ENCODE measurements at regions not wholly inside any gene's neighbourhood (a gene's known extent, or its start where the extent isn't known, plus 50 kb on each side); places are given as distances from the start of the nearest gene placed in this dataset.

GRCh38 chr4:11606078-11606477 is 177.4 kb upstream of the HS3ST1 start:
- Histone ChIP-seq H2AFZ (ENCODE audit: low read depth, low read length) (no peak overlapping the region), H3K9me3 (ENCODE audit: insufficient read depth, low read length) (no peaks in the 10 kb centered on the region), H3K27me3 (ENCODE audit: low read depth, low read length) (no peaks in the 10 kb centered on the region), H3K4me2 (ENCODE audit: low read length) (no peak overlapping the region), H4K20me1 (ENCODE audit: insufficient read depth, low read length) (no peaks in the 10 kb centered on the region), H3K79me2 (ENCODE audit: low read length) (no peaks in the 10 kb centered on the region), H3K9ac (ENCODE audit: low read length) (no peak overlapping the region), H3K27ac (ENCODE audit: low read length) (no peak overlapping the region), H3K36me3 (replicated peaks; ENCODE audit: low read depth, low read length) (no peaks in the 10 kb centered on the region), H3K4me3 (ENCODE audit: low read length) (no peak overlapping the region), H3K4me1 (ENCODE audit: low read length) (peaks cover 7% of the 10 kb centered on the region)
- TF ChIP-seq EZH2phosphoT487 (IDR thresholded peaks at IDR 0.05; ENCODE audit: low read depth) = no peak
- TF ChIP-seq, protein P1, sequence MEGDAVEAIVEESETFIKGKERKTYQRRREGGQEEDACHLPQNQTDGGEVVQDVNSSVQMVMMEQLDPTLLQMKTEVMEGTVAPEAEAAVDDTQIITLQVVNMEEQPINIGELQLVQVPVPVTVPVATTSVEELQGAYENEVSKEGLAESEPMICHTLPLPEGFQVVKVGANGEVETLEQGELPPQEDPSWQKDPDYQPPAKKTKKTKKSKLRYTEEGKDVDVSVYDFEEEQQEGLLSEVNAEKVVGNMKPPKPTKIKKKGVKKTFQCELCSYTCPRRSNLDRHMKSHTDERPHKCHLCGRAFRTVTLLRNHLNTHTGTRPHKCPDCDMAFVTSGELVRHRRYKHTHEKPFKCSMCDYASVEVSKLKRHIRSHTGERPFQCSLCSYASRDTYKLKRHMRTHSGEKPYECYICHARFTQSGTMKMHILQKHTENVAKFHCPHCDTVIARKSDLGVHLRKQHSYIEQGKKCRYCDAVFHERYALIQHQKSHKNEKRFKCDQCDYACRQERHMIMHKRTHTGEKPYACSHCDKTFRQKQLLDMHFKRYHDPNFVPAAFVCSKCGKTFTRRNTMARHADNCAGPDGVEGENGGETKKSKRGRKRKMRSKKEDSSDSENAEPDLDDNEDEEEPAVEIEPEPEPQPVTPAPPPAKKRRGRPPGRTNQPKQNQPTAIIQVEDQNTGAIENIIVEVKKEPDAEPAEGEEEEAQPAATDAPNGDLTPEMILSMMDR (IDR thresholded peaks at IDR 0.05; ENCODE audit: low read depth, low read length) = no peak

- no peak overlapping the region for H3K4me3 ChIP-seq (ENCODE audit: low read length)
- H4K20me1 ChIP-seq (ENCODE audit: insufficient read depth, low read length) = no peaks in the 10 kb centered on the region
- H3K4me1 ChIP-seq (ENCODE audit: low read length) = peaks cover 7% of the 10 kb centered on the region
- H3K36me3 ChIP-seq (replicated peaks; ENCODE audit: low read depth, low read length) = no peaks in the 10 kb centered on the region
- H3K4me2 ChIP-seq (ENCODE audit: low read length) = no peak overlapping the region
- no peak overlapping the region for H3K9ac ChIP-seq (ENCODE audit: low read length)
- H3K79me2 ChIP-seq (ENCODE audit: low read length) = no peaks in the 10 kb centered on the region
- H3K9me3 ChIP-seq (ENCODE audit: insufficient read depth, low read length) = no peaks in the 10 kb centered on the region
- no peak overlapping the region for H3K27ac ChIP-seq (ENCODE audit: low read length)
- H2AFZ ChIP-seq (ENCODE audit: low read depth, low read length) = no peak overlapping the region
- H3K27me3 ChIP-seq (ENCODE audit: low read depth, low read length) = no peaks in the 10 kb centered on the region
- TF ChIP-seq, protein P1 (IDR thresholded peaks at IDR 0.05; ENCODE audit: low read depth, low read length) = no peak
- TF ChIP-seq EZH2phosphoT487 (IDR thresholded peaks at IDR 0.05; ENCODE audit: low read depth) = no peak
These were observed 176.9 kb upstream of the HS3ST1 start for GRCh38 chr4:11605597-11605996.

DNA sequence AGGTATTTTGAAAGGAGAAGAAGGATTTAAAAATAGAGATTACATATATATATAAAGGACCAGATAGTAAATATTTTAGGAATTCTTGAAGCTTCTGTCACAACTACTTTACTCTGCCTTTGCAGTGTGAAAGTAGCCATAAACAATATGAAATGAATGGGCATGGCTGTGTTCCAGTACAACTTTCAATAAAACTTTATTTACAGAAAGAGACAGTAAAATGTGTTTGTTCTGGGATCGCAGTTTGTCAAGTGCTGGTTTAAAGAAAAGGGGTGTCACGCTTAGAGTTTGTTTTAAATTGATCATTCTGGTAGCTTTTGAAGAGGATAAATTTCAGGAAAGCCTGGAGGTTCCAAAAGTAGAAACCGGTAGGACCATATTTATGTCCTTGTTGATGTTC is 176.1 kb upstream of the HS3ST1 start:
- no peak for TF ChIP-seq EZH2phosphoT487 (IDR thresholded peaks at IDR 0.05; ENCODE audit: low read depth)
- TF ChIP-seq, protein P1 (IDR thresholded peaks at IDR 0.05; ENCODE audit: low read depth, low read length) = no peak
- no peak overlapping the region for H3K4me3 ChIP-seq (ENCODE audit: low read length)
- peaks cover 7% of the 10 kb centered on the region for H3K4me1 ChIP-seq (ENCODE audit: low read length)
- H3K79me2 ChIP-seq (ENCODE audit: low read length) = no peaks in the 10 kb centered on the region
- H3K4me2 ChIP-seq (ENCODE audit: low read length) = no peak overlapping the region
- H3K27me3 ChIP-seq (ENCODE audit: low read depth, low read length) = no peaks in the 10 kb centered on the region
- no peaks in the 10 kb centered on the region for H3K36me3 ChIP-seq (replicated peaks; ENCODE audit: low read depth, low read length)
- H3K9me3 ChIP-seq (ENCODE audit: insufficient read depth, low read length) = no peaks in the 10 kb centered on the region
- no peak overlapping the region for H3K27ac ChIP-seq (ENCODE audit: low read length)
- H4K20me1 ChIP-seq (ENCODE audit: insufficient read depth, low read length) = no peaks in the 10 kb centered on the region
- H3K9ac ChIP-seq (ENCODE audit: low read length) = no peak overlapping the region
- H2AFZ ChIP-seq (ENCODE audit: low read depth, low read length) = no peak overlapping the region

DNA sequence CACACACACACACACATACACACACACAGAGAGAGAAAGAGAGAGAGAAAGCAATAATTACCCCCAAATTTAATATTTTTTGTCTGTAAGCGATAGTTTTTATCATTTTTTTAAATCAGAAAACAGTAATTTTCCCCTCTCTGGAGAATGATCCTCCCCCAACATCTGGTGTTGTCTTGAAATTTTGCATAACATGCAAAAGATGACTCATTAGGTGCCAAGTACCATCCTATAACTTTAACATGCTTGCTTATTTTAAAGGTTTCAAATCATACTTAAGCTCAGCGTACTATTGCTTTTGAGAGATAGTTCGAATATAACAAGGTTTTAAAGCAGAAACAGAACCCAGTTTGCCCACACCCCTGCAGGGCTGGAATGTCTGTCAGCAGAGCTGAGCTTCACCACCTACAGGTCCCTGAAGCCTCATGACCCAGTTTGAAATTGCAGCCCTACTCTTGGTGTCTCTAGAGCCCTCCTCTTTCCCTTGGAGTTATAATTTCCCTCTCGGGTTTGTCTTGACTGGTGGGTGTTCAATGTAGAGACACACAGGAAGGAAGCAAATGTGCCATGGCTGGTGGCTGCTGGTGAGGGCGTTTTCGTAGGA is 175.0 kb upstream of the HS3ST1 start:
- no peaks in the 10 kb centered on the region for H3K27me3 ChIP-seq (ENCODE audit: low read depth, low read length)
- no peaks in the 10 kb centered on the region for H3K36me3 ChIP-seq (replicated peaks; ENCODE audit: low read depth, low read length)
- H3K4me2 ChIP-seq (ENCODE audit: low read length) = peak overlapping the region; percentile 4; the same call in 1 of the 2 replicates
- H3K79me2 ChIP-seq (ENCODE audit: low read length) = no peaks in the 10 kb centered on the region
- H3K9ac ChIP-seq (ENCODE audit: low read length) = no peak overlapping the region
- no peaks in the 10 kb centered on the region for H4K20me1 ChIP-seq (ENCODE audit: insufficient read depth, low read length)
- H2AFZ ChIP-seq (ENCODE audit: low read depth, low read length) = no peak overlapping the region
- H3K9me3 ChIP-seq (ENCODE audit: insufficient read depth, low read length) = no peaks in the 10 kb centered on the region
- peaks cover 7% of the 10 kb centered on the region for H3K4me1 ChIP-seq (ENCODE audit: low read length)
- TF ChIP-seq, protein P1 (IDR thresholded peaks at IDR 0.05; ENCODE audit: low read depth, low read length) = no peak
- no peak for TF ChIP-seq EZH2phosphoT487 (IDR thresholded peaks at IDR 0.05; ENCODE audit: low read depth)
- H3K27ac ChIP-seq (ENCODE audit: low read length) = no peak overlapping the region
- no peak overlapping the region for H3K4me3 ChIP-seq (ENCODE audit: low read length)
